Loucy (cell line): ENCODE measurements at regions not wholly inside any gene's neighbourhood (a gene's known extent, or its start where the extent isn't known, plus 50 kb on each side); places are given as distances from the start of the nearest gene placed in this dataset.

Experiments
- H2AFZ ChIP-seq: fragments of 200-600 bp; sonication (generic); 2 replicates; pipeline ENCODE4 v1.6.0; 2016; ENCODE audit warnings: antibody characterized with exemption, mild to moderate bottlenecking, low read length, moderate library complexity
- H3F3A ChIP-seq: fragments of 200-600 bp; 2 replicates; pipeline ENCODE4 v1.6.0; 2016; ENCODE audit warnings: antibody characterized with exemption, low read depth, mild to moderate bottlenecking
- H3K27me3 ChIP-seq: fragments of 200-600 bp; sonication (generic); 2 replicates; pipeline ENCODE4 v1.6.1; 2014; ENCODE audit warnings: low read length, mild to moderate bottlenecking; ENCODE audit not compliant: insufficient read depth, poor library complexity, severe bottlenecking
- H3K36me3 ChIP-seq: fragments of 200-600 bp; sonication (generic); 2 replicates; pipeline ENCODE4 v1.6.1; 2016; ENCODE audit warnings: low read length; ENCODE audit not compliant: insufficient read depth
- H3K4me1 ChIP-seq: fragments of 200-600 bp; sonication (generic); 2 replicates; pipeline ENCODE4 v1.5.1; 2014; ENCODE audit warnings: low read length, mild to moderate bottlenecking; ENCODE audit not compliant: insufficient read depth, poor library complexity, severe bottlenecking
- H3K4me2 ChIP-seq: fragments of 200-600 bp; sonication (generic); 2 replicates; pipeline ENCODE4 v1.6.0; 2014; ENCODE audit warnings: antibody characterized with exemption, low read length, low read depth, mild to moderate bottlenecking; ENCODE audit not compliant: poor library complexity, severe bottlenecking
- H3K4me3 ChIP-seq: fragments of 200-600 bp; sonication (generic); 2 replicates; pipeline ENCODE4 v1.5.1; 2014; ENCODE audit warnings: low read length, mild to moderate bottlenecking, mixed read lengths; ENCODE audit not compliant: poor library complexity, severe bottlenecking
- H3K79me2 ChIP-seq: fragments of 200-600 bp; sonication (generic); 2 replicates; pipeline ENCODE4 v1.6.1; 2014; ENCODE audit warnings: low read length; ENCODE audit not compliant: insufficient read depth
- H3K9ac ChIP-seq: fragments of 200-600 bp; sonication (generic); 2 replicates; pipeline ENCODE4 v1.6.0; 2014; ENCODE audit warnings: mild to moderate bottlenecking, low read depth, low read length, moderate library complexity; ENCODE audit not compliant: poor library complexity, severe bottlenecking
- H3K9me2 ChIP-seq: fragments of 200-600 bp; sonication (generic); replicated peaks from 2 replicates; pipeline ENCODE4 v1.6.1; 2016; ENCODE audit warnings: low read depth, low read length, mixed read lengths
- H3K9me3 ChIP-seq: fragments of 200-600 bp; sonication (generic); 2 replicates; pipeline ENCODE4 v1.6.1; 2014; ENCODE audit warnings: mild to moderate bottlenecking, antibody characterized with exemption, low read length, low read depth; ENCODE audit not compliant: insufficient read depth
- H4K20me1 ChIP-seq: fragments of 200-600 bp; sonication (generic); 2 replicates; pipeline ENCODE4 v1.6.0; 2014; ENCODE audit warnings: antibody characterized with exemption, low read length, mild to moderate bottlenecking; ENCODE audit not compliant: insufficient read depth, poor library complexity, severe bottlenecking
- CTCF ChIP-seq: fragments of 200-600 bp; sonication (generic); conservative IDR thresholded peaks from 2 replicates; pipeline ENCODE4 v1.5.1; 2014; ENCODE audit warnings: mild to moderate bottlenecking, antibody characterized with exemption, low read length
- EZH2phosphoT487 ChIP-seq: fragments of 200-600 bp; IDR thresholded peaks from 2 replicates; pipeline ENCODE4 v1.6.1; 2018; ENCODE audit warnings: antibody characterized with exemption, mild to moderate bottlenecking, moderate library complexity, borderline replicate concordance

- no peaks in the 10 kb centered on the region for H3K36me3 ChIP-seq
- no peak for TF ChIP-seq EZH2phosphoT487
- TF ChIP-seq CTCF: no peak
- H3K9me2 ChIP-seq: no peaks in the 10 kb centered on the region
- no peaks in the 10 kb centered on the region for H4K20me1 ChIP-seq
- peak overlapping the region; percentile 25; the same call in 1 of the 2 replicates for H2AFZ ChIP-seq
- H3K4me1 ChIP-seq: peaks cover 7% of the 10 kb centered on the region
- no peaks in the 10 kb centered on the region for H3K79me2 ChIP-seq
- no peak overlapping the region for H3K9ac ChIP-seq
- no peaks in the 10 kb centered on the region for H3K9me3 ChIP-seq
- H3F3A ChIP-seq: no peaks in the 10 kb centered on the region
- no peaks in the 10 kb centered on the region for H3K27me3 ChIP-seq
- H3K4me3 ChIP-seq: no peak overlapping the region
- peak overlapping the region; percentile 0 for H3K4me2 ChIP-seq
Observed at GRCh38 chr1:88210103-88210787, 473.8 kb upstream of the PKN2 start.

GRCh38 chr1:88216441-88216840 is 467.6 kb upstream of the PKN2 start:
- H3K79me2 ChIP-seq: no peaks in the 10 kb centered on the region
- H3K27me3 ChIP-seq: no peaks in the 10 kb centered on the region
- H2AFZ ChIP-seq: no peak overlapping the region
- H3K9me3 ChIP-seq: no peaks in the 10 kb centered on the region
- H3F3A ChIP-seq: no peaks in the 10 kb centered on the region
- H3K4me1 ChIP-seq: no peaks in the 10 kb centered on the region
- H4K20me1 ChIP-seq: no peaks in the 10 kb centered on the region
- no peak overlapping the region for H3K4me2 ChIP-seq
- H3K9ac ChIP-seq: no peak overlapping the region
- H3K4me3 ChIP-seq: no peak overlapping the region
- no peaks in the 10 kb centered on the region for H3K9me2 ChIP-seq
- TF ChIP-seq EZH2phosphoT487 (no peak), CTCF (no peak)
- no peaks in the 10 kb centered on the region for H3K36me3 ChIP-seq

- H3F3A ChIP-seq: no peaks in the 10 kb centered on the region
- H3K4me1 ChIP-seq: no peaks in the 10 kb centered on the region
- no peak for TF ChIP-seq EZH2phosphoT487
- TF ChIP-seq CTCF: no peak
- no peak overlapping the region for H2AFZ ChIP-seq
- H3K9ac ChIP-seq: no peak overlapping the region
- H4K20me1 ChIP-seq: no peaks in the 10 kb centered on the region
- no peaks in the 10 kb centered on the region for H3K36me3 ChIP-seq
- H3K9me3 ChIP-seq: no peaks in the 10 kb centered on the region
- no peaks in the 10 kb centered on the region for H3K9me2 ChIP-seq
- H3K27me3 ChIP-seq: no peaks in the 10 kb centered on the region
- no peak overlapping the region for H3K4me3 ChIP-seq
- H3K79me2 ChIP-seq: no peaks in the 10 kb centered on the region
- no peak overlapping the region for H3K4me2 ChIP-seq
Observed at GRCh38 chr1:88217386-88217785, 466.7 kb upstream of the PKN2 start.
